Spleen (tissue), 3 donors: ENCODE measurements at regions not wholly inside any gene's neighbourhood (a gene's known extent, or its start where the extent isn't known, plus 50 kb on each side); places are given as distances from the start of the nearest gene placed in this dataset.

Experiments
- POLR2A ChIP-seq, 3 donors: fragments of 450-650 bp; IDR thresholded peaks; one replicate each; pipeline ENCODE4 v1.5.1; 2017; ENCODE audit warnings: antibody characterized with exemption in 3 of 3, mild to moderate bottlenecking in 1 of 3
- POLR2AphosphoS5 ChIP-seq, 3 donors: sonication (generic); formaldehyde crosslinking; IDR thresholded peaks; one replicate each; pipeline ENCODE4 v1.5.1; 2017; ENCODE audit warnings: antibody characterized with exemption in 3 of 3

- no peak for TF ChIP-seq POLR2A (IDR thresholded peaks at IDR 0.05)
- TF ChIP-seq POLR2AphosphoS5 (IDR thresholded peaks at IDR 0.05), result peak in 1 of 3 donors; percentile 12
Observed at GRCh38 chr20:50343490-50344179, 153.0 kb downstream of the CEBPB start.
